Ovary (tissue), 7 donors: ENCODE measurements at regions not wholly inside any gene's neighbourhood (a gene's known extent, or its start where the extent isn't known, plus 50 kb on each side); places are given as distances from the start of the nearest gene placed in this dataset.

Source experiments
- DNase-seq, 5 donors: peaks; one replicate each; pipeline ENCODE4 v3.0.0-alpha.2; 2019 to 2020
- H3K27ac ChIP-seq, 2 donors: fragments of 200-600 bp; one replicate each; pipeline versions ENCODE4 v1.5.1 to v1.8.0; 2019 to 2022
- H3K27me3 ChIP-seq: fragments of 200-600 bp; one replicate; pipeline ENCODE4 v1.8.0; 2022
- H3K36me3 ChIP-seq: fragments of 200-600 bp; sonication (generic); one replicate; pipeline ENCODE4 v1.5.1; 2019
- H3K4me1 ChIP-seq: one replicate; pipeline ENCODE4 v1.8.1; 2013; ENCODE audit warnings: mild to moderate bottlenecking, moderate library complexity; ENCODE audit not compliant: insufficient read depth
- H3K4me3 ChIP-seq: fragments of 200-600 bp; sonication (generic); one replicate; pipeline ENCODE4 v1.5.1; 2017
- H3K9me3 ChIP-seq, 2 donors: fragments of 200-600 bp in 1 of 2; sonication (generic) in 1 of 2; one replicate each; pipeline versions ENCODE4 v1.5.1 to v1.8.1; 2013 to 2019; ENCODE audit warnings: mild to moderate bottlenecking in 1 of 2, moderate library complexity in 1 of 2
- EP300 ChIP-seq: sonication (generic); formaldehyde crosslinking; IDR thresholded peaks from one replicate; pipeline ENCODE4 v1.6.1; 2017; ENCODE audit warnings: antibody characterized with exemption
- POLR2A ChIP-seq: fragments of 450-650 bp; IDR thresholded peaks from one replicate; pipeline ENCODE4 v1.6.1; 2017; ENCODE audit warnings: antibody characterized with exemption, mild to moderate bottlenecking, moderate library complexity
- WGBS, 3 donors: extraction: QIAGEN DNeasy Blood & Tissue Kit in 1 of 3; methylation state at CpG; one replicate each; pipeline versions ENCODE4 v1.1.5 to v1.1.7; 2013 to 2017; 5-methylcytosine and 5-hydroxymethylcytosine counted together
- intact Hi-C, 4 donors: fragments of 100-400 bp; cut with DNase I; formaldehyde crosslinking; loops; one replicate each; pipeline versions ENCODE4 v1.11.0 to v1.15.1; 2022 to 2023
- TF ChIP-seq, protein P1 (sequence below), 3 donors: fragments of 450-650 bp in 2 of 3; fragments of 200-600 bp in 1 of 3; IDR thresholded peaks; one replicate each; pipeline versions ENCODE4 v1.5.1 to v1.8.0; 2016 to 2022; ENCODE audit warnings: antibody characterized with exemption in 3 of 3, mild to moderate bottlenecking in 1 of 3
- donor health status: DM: no; HTN: no; CAD: no; lungs with moderate emphysema.
- donor health status: DM: no; HTN: no; CAD: no.
- donor health status: Bipolar disorder and iron deficiency.
- donor health status: DM: no; HTN: no; CAD: no.
- donor health status: DM: yes; HTN: yes; CAD: no.

DNA sequence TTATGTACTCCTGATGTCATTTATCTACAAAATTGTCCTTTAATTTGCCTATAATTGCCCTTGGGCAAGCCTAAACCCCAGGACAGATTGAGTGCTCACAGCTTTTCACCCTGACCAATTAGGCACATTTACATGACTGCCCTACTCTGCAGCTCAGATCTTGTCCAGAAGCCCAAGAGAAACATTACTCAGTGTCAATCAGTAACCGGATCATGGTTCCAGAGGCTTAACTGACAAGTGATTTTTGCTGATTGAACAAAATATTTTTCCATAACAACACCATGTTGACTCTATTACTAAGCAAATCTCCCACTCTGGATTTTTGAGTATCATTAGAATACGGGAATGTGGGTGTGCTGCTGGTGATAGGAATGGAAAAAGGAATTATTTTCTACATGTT is 465.4 kb upstream of the TNP1 start:
- intact Hi-C loops: loop anchor here in 1 of 4 donors (10.0 kb wide), 1 partner anchor 60 kb away; no protein-coding TSS in a partner anchor
- H3K27ac ChIP-seq: no peak overlapping the region
- H3K4me1 ChIP-seq: no peaks in the 10 kb centered on the region
- no peaks in the 10 kb centered on the region for H3K27me3 ChIP-seq
- DNase-seq: no peak
- H3K9me3 ChIP-seq: no peaks in the 10 kb centered on the region
- TF ChIP-seq EP300 (no peak), POLR2A (no peak)
- TF ChIP-seq, protein P1, sequence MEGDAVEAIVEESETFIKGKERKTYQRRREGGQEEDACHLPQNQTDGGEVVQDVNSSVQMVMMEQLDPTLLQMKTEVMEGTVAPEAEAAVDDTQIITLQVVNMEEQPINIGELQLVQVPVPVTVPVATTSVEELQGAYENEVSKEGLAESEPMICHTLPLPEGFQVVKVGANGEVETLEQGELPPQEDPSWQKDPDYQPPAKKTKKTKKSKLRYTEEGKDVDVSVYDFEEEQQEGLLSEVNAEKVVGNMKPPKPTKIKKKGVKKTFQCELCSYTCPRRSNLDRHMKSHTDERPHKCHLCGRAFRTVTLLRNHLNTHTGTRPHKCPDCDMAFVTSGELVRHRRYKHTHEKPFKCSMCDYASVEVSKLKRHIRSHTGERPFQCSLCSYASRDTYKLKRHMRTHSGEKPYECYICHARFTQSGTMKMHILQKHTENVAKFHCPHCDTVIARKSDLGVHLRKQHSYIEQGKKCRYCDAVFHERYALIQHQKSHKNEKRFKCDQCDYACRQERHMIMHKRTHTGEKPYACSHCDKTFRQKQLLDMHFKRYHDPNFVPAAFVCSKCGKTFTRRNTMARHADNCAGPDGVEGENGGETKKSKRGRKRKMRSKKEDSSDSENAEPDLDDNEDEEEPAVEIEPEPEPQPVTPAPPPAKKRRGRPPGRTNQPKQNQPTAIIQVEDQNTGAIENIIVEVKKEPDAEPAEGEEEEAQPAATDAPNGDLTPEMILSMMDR (IDR thresholded peaks at IDR 0.05): no peak
- no peak overlapping the region for H3K4me3 ChIP-seq
- H3K36me3 ChIP-seq: no peaks in the 10 kb centered on the region
- 94 to 99% (median 97%) methylated on average over 2 of the region's 2 CpGs for WGBS, 3 donors

DNA sequence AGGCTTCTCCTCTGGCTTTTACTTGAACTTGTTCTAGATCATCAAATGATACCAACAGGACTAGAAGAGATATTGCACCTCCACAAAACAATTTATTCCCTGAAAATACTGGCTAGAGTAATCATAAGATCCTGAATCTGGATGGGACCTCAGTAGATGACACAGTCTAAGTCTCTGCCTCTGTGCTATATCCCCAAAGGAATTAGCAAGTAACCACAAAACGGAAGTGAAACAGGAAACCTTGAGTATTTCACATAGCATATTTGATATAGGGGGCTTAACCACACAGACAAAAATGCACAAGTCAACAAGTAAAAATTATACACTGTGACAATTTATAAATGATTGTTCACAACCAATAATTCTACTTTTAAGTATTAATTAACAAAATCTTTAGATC is 456.9 kb upstream of the TNP1 start:
- no peak for DNase-seq
- WGBS, 3 donors: 79 to 82% (median 82%) methylated on average over 1 of the region's 1 CpG
- Histone ChIP-seq H3K4me3 (no peak overlapping the region), H3K9me3 (no peaks in the 10 kb centered on the region), H3K27me3 (no peaks in the 10 kb centered on the region), H3K36me3 (no peaks in the 10 kb centered on the region), H3K4me1 (no peaks in the 10 kb centered on the region), H3K27ac (no peak overlapping the region)
- intact Hi-C loops: no loop called here
- TF ChIP-seq POLR2A (no peak), EP300 (no peak)
- TF ChIP-seq, protein P1 (IDR thresholded peaks at IDR 0.05): no peak

DNA sequence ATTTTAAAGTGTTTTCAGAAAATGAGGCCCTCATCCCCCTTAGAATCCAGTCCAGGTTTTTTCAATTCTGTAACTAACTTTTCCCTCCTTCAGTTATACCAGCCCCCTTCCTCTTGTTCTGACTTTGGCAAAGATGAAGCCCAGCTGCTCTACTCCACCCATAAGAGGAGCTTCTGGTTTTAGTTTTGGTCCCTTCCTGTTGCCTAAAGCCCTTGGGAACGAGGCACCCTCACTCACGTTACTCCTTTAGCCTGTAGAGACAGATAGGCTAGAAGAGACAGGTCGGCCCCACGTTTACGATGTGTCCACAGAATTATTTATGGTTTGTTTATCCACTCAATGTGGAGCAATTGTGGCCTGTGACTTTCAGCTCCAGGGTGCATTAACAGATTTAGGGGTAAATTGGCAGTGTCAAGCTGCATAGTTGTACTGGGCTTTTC is 454.2 kb upstream of the TNP1 start:
- TF ChIP-seq, protein P1 (IDR thresholded peaks at IDR 0.05): no peak
- TF ChIP-seq EP300: no peak
- TF ChIP-seq POLR2A: no peak

DNA sequence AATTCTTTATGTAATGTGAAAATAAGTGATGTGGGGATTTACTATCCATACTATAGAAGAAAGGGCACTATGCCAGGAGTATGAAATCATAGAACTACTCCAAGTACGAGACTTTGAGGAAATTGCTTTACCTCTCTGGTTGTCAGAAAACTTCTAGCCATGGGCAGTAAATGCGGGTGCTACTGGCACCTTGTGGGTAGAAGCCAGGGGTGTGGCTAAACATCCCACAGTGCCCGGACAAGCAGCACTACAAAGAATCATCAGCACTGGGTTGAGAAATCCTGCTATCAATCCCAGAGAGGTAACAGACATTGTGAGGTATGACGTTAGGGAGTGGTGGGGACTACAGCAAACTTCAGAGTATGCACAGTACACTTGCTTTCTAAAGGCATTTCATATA is 453.5 kb upstream of the TNP1 start:
- 87 to 97% (median 93%) methylated on average over 4 of the region's 4 CpGs for WGBS, 3 donors
- Histone ChIP-seq H3K9me3 (no peaks in the 10 kb centered on the region), H3K27ac (no peak overlapping the region), H3K4me3 (no peak overlapping the region), H3K4me1 (no peaks in the 10 kb centered on the region), H3K27me3 (no peaks in the 10 kb centered on the region), H3K36me3 (no peaks in the 10 kb centered on the region)
- TF ChIP-seq, protein P1 (IDR thresholded peaks at IDR 0.05): no peak
- TF ChIP-seq POLR2A: no peak
- TF ChIP-seq EP300: no peak
- no peak for DNase-seq
- intact Hi-C loops: no loop called here

More for the DNA sequence above, 454.2 kb upstream of the TNP1 start:
- intact Hi-C loops: no loop called here
- Histone ChIP-seq H3K4me3 (no peak overlapping the region), H3K4me1 (no peaks in the 10 kb centered on the region), H3K27ac (no peak overlapping the region), H3K9me3 (no peaks in the 10 kb centered on the region), H3K36me3 (no peaks in the 10 kb centered on the region), H3K27me3 (no peaks in the 10 kb centered on the region)
- DNase-seq: no peak
- WGBS, 3 donors: 32 to 46% (median 35%) methylated on average over 5 of the region's 5 CpGs
